ENCODE measurements at regions not wholly inside any gene's neighbourhood (a gene's known extent, or its start where the extent isn't known, plus 50 kb on each side); places are given as distances from the start of the nearest gene placed in this dataset.

DNA sequence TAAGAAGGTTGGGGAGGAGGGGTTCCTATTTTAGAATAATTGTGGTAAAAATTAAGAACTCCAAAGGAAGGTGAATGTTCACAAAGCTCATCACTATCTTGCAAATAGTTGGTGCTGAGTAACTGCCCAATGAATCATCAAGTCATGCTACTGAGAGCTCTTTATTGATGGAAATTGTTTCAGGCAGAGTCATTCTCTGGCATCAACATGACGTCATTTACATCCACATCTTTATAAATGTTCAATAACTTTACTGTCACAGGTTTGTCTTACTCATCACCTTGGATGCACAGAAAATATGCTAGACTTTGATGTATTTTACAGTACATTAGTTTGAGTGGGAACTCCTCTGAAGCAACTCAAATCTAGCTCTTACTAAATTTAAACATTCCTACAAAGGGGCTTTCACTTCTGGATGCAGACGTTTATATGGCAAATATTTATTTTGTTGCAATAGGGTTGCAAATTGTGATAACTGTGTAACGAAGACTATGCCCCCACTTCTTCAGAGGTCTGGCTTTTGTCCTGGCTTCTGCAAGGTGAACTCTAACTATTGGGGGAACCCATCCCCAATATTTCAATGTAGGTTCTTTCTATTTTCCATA is 273.7 kb upstream of the AJAP1 start:
- Histone ChIP-seq H2AFZ (ENCODE audit: low read depth, low read length, severe bottlenecking) (no peak overlapping the region), H3K27me3 (ENCODE audit: low read length) (no peaks in the 10 kb centered on the region), H3K4me2 (ENCODE audit: low read depth, low read length, poor library complexity, severe bottlenecking) (no peak overlapping the region), H3F3A (ENCODE audit: insufficient read depth) (no peaks in the 10 kb centered on the region), H3K36me3 (ENCODE audit: low read length) (no peaks in the 10 kb centered on the region), H3K27ac (ENCODE audit: low read depth, low read length) (no peak overlapping the region), H3K4me3 (ENCODE audit: insufficient read depth, low read length, poor library complexity, severe bottlenecking) (no peak overlapping the region), H3K9me2 (replicated peaks; ENCODE audit: insufficient read depth, low read length) (no peaks in the 10 kb centered on the region), H3K9ac (ENCODE audit: low read length) (no peak overlapping the region), H3K79me2 (ENCODE audit: insufficient read depth, low read length) (no peaks in the 10 kb centered on the region), H4K20me1 (ENCODE audit: low read depth, low read length) (no peaks in the 10 kb centered on the region), H3K9me3 (ENCODE audit: insufficient read depth, low read length) (no peaks in the 10 kb centered on the region)
- no peak for TF ChIP-seq EZH2phosphoT487 (conservative IDR thresholded peaks at IDR 0.05; ENCODE audit: low read length)
- TF ChIP-seq, protein P1, sequence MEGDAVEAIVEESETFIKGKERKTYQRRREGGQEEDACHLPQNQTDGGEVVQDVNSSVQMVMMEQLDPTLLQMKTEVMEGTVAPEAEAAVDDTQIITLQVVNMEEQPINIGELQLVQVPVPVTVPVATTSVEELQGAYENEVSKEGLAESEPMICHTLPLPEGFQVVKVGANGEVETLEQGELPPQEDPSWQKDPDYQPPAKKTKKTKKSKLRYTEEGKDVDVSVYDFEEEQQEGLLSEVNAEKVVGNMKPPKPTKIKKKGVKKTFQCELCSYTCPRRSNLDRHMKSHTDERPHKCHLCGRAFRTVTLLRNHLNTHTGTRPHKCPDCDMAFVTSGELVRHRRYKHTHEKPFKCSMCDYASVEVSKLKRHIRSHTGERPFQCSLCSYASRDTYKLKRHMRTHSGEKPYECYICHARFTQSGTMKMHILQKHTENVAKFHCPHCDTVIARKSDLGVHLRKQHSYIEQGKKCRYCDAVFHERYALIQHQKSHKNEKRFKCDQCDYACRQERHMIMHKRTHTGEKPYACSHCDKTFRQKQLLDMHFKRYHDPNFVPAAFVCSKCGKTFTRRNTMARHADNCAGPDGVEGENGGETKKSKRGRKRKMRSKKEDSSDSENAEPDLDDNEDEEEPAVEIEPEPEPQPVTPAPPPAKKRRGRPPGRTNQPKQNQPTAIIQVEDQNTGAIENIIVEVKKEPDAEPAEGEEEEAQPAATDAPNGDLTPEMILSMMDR (IDR thresholded peaks at IDR 0.05; ENCODE audit: insufficient read depth, low read length, poor library complexity, severe bottlenecking) = no peak

DNA sequence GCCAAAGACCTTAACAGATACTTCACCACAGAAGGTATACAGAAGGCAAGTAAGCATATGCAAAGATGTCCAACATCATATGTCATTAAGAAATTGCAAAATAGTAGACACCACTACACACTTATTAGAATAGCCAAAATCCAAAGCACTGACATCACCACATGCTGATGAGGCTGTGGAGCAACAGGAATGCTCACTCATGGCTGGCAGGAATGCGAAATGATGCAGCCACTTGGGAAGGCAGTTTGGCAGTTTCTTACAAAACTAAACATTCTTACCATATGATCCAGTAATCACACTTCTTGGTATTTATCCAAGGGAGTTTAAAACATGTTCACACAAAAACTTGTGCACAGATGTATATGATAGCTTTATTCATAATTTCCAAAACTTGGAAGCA is 261.2 kb upstream of the AJAP1 start:
- no peak overlapping the region for H3K4me3 ChIP-seq (ENCODE audit: insufficient read depth, low read length, poor library complexity, severe bottlenecking)
- H3K9ac ChIP-seq (ENCODE audit: low read length) = no peak overlapping the region
- no peaks in the 10 kb centered on the region for H3K9me2 ChIP-seq (replicated peaks; ENCODE audit: insufficient read depth, low read length)
- H3K36me3 ChIP-seq (ENCODE audit: low read length) = no peaks in the 10 kb centered on the region
- H2AFZ ChIP-seq (ENCODE audit: low read depth, low read length, severe bottlenecking) = no peak overlapping the region
- no peaks in the 10 kb centered on the region for H4K20me1 ChIP-seq (ENCODE audit: low read depth, low read length)
- no peak overlapping the region for H3K27ac ChIP-seq (ENCODE audit: low read depth, low read length)
- no peaks in the 10 kb centered on the region for H3K79me2 ChIP-seq (ENCODE audit: insufficient read depth, low read length)
- no peaks in the 10 kb centered on the region for H3F3A ChIP-seq (ENCODE audit: insufficient read depth)
- no peak for TF ChIP-seq EZH2phosphoT487 (conservative IDR thresholded peaks at IDR 0.05; ENCODE audit: low read length)
- TF ChIP-seq, protein P1 (IDR thresholded peaks at IDR 0.05; ENCODE audit: insufficient read depth, low read length, poor library complexity, severe bottlenecking) = no peak
- no peak overlapping the region for H3K4me2 ChIP-seq (ENCODE audit: low read depth, low read length, poor library complexity, severe bottlenecking)
- H3K9me3 ChIP-seq (ENCODE audit: insufficient read depth, low read length) = no peaks in the 10 kb centered on the region
- H3K27me3 ChIP-seq (ENCODE audit: low read length) = no peaks in the 10 kb centered on the region

DNA sequence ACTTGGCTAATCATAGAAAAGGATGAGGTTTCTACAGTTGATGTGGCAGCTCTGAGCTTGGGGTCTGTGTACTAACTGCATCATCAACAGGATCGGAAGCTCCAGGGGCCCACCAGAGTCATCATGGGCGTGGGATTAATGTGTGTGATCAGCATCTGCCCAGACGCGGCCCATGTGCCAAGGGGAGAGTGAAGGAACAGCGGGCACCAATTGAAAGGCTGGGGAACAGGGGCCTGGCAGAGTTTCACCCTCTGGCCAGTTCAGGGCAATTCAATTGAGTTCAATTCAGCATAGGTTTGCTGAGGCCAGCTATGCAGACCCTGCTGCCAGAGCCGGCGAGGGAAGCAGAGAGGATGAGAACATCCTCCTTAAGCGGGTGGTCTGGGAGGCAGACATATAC is 260.0 kb upstream of the AJAP1 start:
- H3K4me3 ChIP-seq (ENCODE audit: insufficient read depth, low read length, poor library complexity, severe bottlenecking) = no peak overlapping the region
- no peaks in the 10 kb centered on the region for H3K79me2 ChIP-seq (ENCODE audit: insufficient read depth, low read length)
- H3K36me3 ChIP-seq (ENCODE audit: low read length) = no peaks in the 10 kb centered on the region
- no peaks in the 10 kb centered on the region for H3F3A ChIP-seq (ENCODE audit: insufficient read depth)
- TF ChIP-seq EZH2phosphoT487 (conservative IDR thresholded peaks at IDR 0.05; ENCODE audit: low read length) = no peak
- TF ChIP-seq, protein P1 (IDR thresholded peaks at IDR 0.05; ENCODE audit: insufficient read depth, low read length, poor library complexity, severe bottlenecking) = no peak
- no peaks in the 10 kb centered on the region for H4K20me1 ChIP-seq (ENCODE audit: low read depth, low read length)
- H3K27me3 ChIP-seq (ENCODE audit: low read length) = no peaks in the 10 kb centered on the region
- no peak overlapping the region for H3K4me2 ChIP-seq (ENCODE audit: low read depth, low read length, poor library complexity, severe bottlenecking)
- no peak overlapping the region for H2AFZ ChIP-seq (ENCODE audit: low read depth, low read length, severe bottlenecking)
- no peak overlapping the region for H3K27ac ChIP-seq (ENCODE audit: low read depth, low read length)
- no peak overlapping the region for H3K9ac ChIP-seq (ENCODE audit: low read length)
- no peaks in the 10 kb centered on the region for H3K9me3 ChIP-seq (ENCODE audit: insufficient read depth, low read length)
- no peaks in the 10 kb centered on the region for H3K9me2 ChIP-seq (replicated peaks; ENCODE audit: insufficient read depth, low read length)
